Body of pancreas (tissue), 4 donors: ENCODE measurements at regions not wholly inside any gene's neighbourhood (a gene's known extent, or its start where the extent isn't known, plus 50 kb on each side); places are given as distances from the start of the nearest gene placed in this dataset.

ENCODE experiments used
- CTCF ChIP-seq, 7 experiments: fragments of 450-650 bp in 4 of 7; fragments of 200-600 bp in 3 of 7; sonication (generic) in 3 of 7; IDR thresholded peaks; one replicate each; pipeline ENCODE4 v1.5.1; 2016 to 2019; ENCODE audit warnings: antibody characterized with exemption in 7 of 7
- POLR2A ChIP-seq, 3 donors: fragments of 450-650 bp; IDR thresholded peaks; one replicate each; pipeline ENCODE4 v1.6.1; 2016; ENCODE audit warnings: antibody characterized with exemption in 3 of 3, mild to moderate bottlenecking in 2 of 3

- TF ChIP-seq POLR2A (IDR thresholded peaks at IDR 0.05) (no peak), CTCF (IDR thresholded peaks at IDR 0.05) (no peak)
Measured at GRCh38 chr18:73973972-73974371, 173.7 kb downstream of the FBXO15 start.
